Cardiac muscle cell (in vitro differentiated cells and primary cell): ENCODE measurements at regions not wholly inside any gene's neighbourhood (a gene's known extent, or its start where the extent isn't known, plus 50 kb on each side); places are given as distances from the start of the nearest gene placed in this dataset.
"Not testable (repeated sequence)": the region's sequence is repeated elsewhere in the genome, so short reads cannot be mapped to it uniquely, and the experiment has no call there.

Experiments used
- DNase-seq, 2 donors: peaks; one replicate each; pipeline versions ENCODE4 v3.0.0 to v3.0.0-alpha.2; 2010 to 2017; ENCODE audit warnings: low read depth in 1 of 2, low spot score in 1 of 2
- H3K27ac ChIP-seq: fragments of 200-600 bp; sonication (generic); 2 replicates; pipeline ENCODE4 v1.5.1; 2016
- H3K27me3 ChIP-seq: fragments of 200-600 bp; sonication (generic); 2 replicates; pipeline ENCODE4 v1.6.0; 2016; ENCODE audit warnings: control low read depth
- H3K36me3 ChIP-seq: fragments of 200-600 bp; sonication (generic); 2 replicates; pipeline ENCODE4 v1.5.1; 2016; ENCODE audit warnings: control low read depth
- H3K4me1 ChIP-seq: fragments of 200-600 bp; sonication (generic); 2 replicates; pipeline ENCODE4 v1.8.1; 2017; ENCODE audit warnings: low read depth, mild to moderate bottlenecking, mixed run types
- H3K4me3 ChIP-seq: fragments of 200-600 bp; sonication (generic); 2 replicates; pipeline ENCODE4 v1.5.1; 2016; ENCODE audit warnings: mild to moderate bottlenecking
- H3K9me3 ChIP-seq: fragments of 200-600 bp; sonication (generic); 2 replicates; pipeline ENCODE4 v1.5.1; 2017; ENCODE audit warnings: low read depth, mild to moderate bottlenecking, control low read depth
- TF ChIP-seq, protein P1 (sequence below): IDR thresholded peaks from 2 replicates; pipeline ENCODE4 v1.5.1; 2012; ENCODE audit warnings: low read depth, mild to moderate bottlenecking, low read length

DNA sequence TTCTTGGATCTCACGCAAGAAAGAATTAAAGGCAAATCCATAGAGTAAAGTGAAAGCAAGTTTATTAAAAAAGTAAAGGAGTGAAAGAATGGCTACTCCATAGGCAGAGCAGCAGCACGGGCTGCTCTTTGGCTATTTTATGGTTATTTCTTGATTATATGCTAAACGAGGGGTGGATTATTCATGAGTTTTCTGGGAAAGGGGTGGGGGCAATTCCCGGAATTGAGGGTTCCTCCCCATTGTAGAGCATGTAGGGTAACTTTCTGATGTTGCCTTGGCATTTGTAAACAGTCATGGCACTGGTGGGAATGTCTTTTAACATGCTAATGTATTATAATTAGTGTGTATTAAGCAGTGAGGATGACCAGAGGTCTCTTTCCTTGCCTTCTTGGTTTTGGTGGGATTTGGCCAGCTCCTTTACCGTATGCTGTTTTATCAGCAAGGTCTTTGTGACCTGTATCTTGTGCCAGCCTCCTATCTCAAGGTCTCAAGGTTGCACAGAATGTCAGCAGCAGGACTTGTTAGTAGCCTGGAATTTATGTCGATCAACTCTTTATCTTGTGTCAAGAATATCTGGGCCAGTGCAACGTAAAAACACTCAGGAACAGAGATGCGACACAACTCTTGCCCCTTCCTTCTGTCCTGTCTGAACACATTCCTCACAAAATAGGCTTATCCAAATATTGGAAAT is 931.4 kb downstream of the QKI start:
- H3K4me3 ChIP-seq, result no peak overlapping the region
- DNase-seq, result no peak
- no peaks in the 10 kb centered on the region for H3K27me3 ChIP-seq
- H3K4me1 ChIP-seq, result no peaks in the 10 kb centered on the region
- H3K9me3 ChIP-seq, result no peaks in the 10 kb centered on the region
- no peak overlapping the region for H3K27ac ChIP-seq
- TF ChIP-seq, protein P1, sequence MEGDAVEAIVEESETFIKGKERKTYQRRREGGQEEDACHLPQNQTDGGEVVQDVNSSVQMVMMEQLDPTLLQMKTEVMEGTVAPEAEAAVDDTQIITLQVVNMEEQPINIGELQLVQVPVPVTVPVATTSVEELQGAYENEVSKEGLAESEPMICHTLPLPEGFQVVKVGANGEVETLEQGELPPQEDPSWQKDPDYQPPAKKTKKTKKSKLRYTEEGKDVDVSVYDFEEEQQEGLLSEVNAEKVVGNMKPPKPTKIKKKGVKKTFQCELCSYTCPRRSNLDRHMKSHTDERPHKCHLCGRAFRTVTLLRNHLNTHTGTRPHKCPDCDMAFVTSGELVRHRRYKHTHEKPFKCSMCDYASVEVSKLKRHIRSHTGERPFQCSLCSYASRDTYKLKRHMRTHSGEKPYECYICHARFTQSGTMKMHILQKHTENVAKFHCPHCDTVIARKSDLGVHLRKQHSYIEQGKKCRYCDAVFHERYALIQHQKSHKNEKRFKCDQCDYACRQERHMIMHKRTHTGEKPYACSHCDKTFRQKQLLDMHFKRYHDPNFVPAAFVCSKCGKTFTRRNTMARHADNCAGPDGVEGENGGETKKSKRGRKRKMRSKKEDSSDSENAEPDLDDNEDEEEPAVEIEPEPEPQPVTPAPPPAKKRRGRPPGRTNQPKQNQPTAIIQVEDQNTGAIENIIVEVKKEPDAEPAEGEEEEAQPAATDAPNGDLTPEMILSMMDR, result no peak
- no peaks in the 10 kb centered on the region for H3K36me3 ChIP-seq

DNA sequence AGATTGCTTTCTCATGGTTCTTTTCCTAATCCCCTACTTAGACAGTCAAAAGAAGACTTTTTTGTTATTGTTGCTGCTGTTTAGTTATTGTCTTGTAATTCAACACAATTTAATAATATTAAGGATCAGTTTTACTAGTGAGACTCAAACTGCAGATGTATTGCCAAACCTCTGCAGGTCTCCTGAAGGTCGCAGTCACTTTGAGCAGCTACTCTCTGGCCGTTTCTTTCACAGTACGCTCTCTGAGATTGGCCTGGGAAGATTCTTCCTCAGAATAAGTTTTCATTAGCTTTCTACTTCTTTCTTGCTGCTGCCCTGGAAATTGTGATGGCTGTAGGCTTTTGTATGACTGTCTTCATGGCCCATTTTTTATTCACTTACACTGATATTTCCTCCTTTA is 930.8 kb downstream of the QKI start:
- TF ChIP-seq, protein P1, result no peak
- Histone ChIP-seq H3K27me3 (no peaks in the 10 kb centered on the region), H3K4me3 (no peak overlapping the region), H3K9me3 (no peaks in the 10 kb centered on the region), H3K4me1 (no peaks in the 10 kb centered on the region), H3K27ac (no peak overlapping the region), H3K36me3 (no peaks in the 10 kb centered on the region)
- DNase-seq, result peak in 1 of 2 donors; percentile 14

DNA sequence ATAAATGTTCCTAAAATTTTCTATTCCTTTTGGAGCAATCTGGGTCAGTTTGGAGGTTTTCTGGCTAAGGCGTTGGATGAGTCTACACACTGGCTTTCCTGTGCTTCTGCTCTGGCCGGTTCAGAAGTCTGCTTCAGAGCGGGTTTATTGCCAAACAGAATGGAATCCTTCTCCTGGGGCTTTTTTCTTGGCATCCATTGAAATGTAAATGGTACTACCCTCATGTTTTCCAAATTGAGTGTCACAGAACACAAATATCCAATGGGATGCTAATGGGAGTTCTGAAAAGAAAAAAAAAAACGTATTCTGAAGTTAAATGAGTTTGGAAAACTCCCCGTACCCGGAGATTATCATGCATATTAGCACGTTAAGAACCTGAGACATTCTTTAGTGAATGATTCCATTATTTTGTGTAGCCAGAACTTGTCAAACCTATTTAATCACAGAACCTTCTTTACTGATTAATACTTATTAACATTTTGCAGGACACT is 930.3 kb downstream of the QKI start:
- TF ChIP-seq, protein P1, result no peak
- no peaks in the 10 kb centered on the region for H3K27me3 ChIP-seq
- H3K27ac ChIP-seq, result no peak overlapping the region
- no peak overlapping the region for H3K4me3 ChIP-seq
- peak in 1 of 2 donors; percentile 43 for DNase-seq
- H3K9me3 ChIP-seq, result no peaks in the 10 kb centered on the region
- no peaks in the 10 kb centered on the region for H3K4me1 ChIP-seq
- H3K36me3 ChIP-seq, result no peaks in the 10 kb centered on the region

DNA sequence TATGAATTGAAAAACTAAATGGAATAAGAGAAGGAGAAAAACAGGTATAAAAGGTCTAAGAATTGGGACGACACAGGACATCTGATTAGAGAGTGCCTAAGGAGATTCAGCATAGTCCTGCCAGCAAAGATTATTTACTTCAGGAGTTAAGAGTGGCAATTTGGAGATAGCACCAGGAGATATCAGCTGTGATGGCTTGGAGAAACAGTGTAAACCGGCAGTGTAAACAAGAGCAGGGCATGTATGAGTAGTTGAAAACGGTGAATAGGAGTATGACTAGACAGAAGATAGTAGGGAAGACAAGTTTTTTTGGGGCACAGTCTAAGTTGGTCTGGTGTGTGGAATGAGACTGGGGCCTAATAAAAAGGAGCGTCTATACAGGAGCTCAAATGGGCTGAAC is 924.9 kb downstream of the QKI start:
- not testable (repeated sequence) for H3K4me3 ChIP-seq, H3K36me3 ChIP-seq, H3K4me1 ChIP-seq, H3K27ac ChIP-seq, DNase-seq, H3K27me3 ChIP-seq, H3K9me3 ChIP-seq

DNA sequence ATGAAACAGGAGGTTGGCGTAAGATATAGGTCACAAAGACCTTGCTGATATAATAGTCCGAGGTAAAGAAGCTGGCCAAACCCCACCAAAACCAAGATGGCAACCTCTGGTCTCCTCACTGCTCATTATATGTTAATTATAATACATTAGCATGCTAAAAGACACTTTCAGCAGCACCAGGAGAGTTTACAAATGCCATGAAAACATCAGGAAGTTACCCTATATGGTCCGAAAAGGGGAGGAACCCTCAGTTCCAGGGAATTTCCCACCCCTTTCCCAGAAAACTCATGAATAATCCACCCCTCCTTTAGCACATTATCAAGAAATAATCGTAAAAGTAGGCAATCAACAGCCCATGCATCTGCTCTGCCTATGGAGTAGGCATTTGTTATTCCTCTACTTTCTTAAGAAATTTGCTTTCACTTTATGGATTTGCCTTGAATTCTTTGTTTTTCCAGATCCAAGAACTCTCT is 923.4 kb downstream of the QKI start:
- Histone ChIP-seq H3K36me3 (no peaks in the 10 kb centered on the region), H3K27me3 (no peaks in the 10 kb centered on the region), H3K4me3 (no peak overlapping the region), H3K4me1 (no peaks in the 10 kb centered on the region), H3K9me3 (no peaks in the 10 kb centered on the region), H3K27ac (no peak overlapping the region)
- TF ChIP-seq, protein P1, result no peak
- DNase-seq, result no peak

DNA sequence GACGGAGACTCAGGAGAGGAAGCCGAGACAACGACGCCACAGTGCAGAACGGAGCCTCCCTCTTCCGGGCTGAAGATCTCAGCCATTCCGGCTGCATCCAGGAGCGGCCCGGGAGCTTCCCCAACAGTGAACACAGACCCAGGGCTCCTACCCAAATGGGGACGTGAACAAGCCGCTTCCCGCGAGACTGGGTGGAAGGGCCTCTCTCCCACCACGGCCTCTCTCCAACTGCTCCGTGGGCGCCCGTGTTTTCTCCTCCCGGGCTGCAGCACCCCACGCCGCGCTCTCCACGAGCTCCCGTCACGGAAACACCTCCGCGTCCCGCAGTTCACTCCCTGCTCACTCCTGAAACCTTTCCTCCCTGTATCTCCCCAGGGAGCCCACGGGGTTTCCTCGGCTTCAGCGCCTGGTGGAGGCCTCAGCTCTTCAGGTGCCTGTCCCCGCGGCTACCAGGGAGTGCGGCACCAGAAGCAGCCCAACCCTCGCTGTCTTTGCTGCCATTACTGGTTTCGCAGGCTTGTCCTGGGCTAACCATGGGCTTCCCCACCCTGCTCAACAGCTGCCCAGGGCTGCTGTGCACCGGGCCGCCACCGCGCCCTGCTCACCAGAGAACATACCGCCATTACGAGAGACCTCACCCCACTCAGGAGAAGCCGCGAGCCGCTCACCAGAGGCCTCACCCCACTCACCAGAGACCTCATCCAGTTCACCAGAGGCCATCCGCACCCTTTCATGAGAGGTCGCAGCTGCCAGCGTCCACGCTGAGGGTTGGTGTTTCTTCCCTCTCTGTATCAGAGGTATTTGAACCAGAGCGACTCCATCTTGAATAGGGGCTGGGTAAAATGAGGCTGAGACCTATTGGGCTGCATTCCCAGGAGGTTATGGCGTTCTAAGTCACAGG is 922.8 kb downstream of the QKI start:
- Histone ChIP-seq H3K9me3 (no peaks in the 10 kb centered on the region), H3K4me3 (no peak overlapping the region), H3K4me1 (no peaks in the 10 kb centered on the region), H3K27me3 (no peaks in the 10 kb centered on the region), H3K36me3 (no peaks in the 10 kb centered on the region), H3K27ac (no peak overlapping the region)
- TF ChIP-seq, protein P1, result no peak
- no peak for DNase-seq
